Duodenal mucosa (tissue), 2 donors: ENCODE measurements at regions not wholly inside any gene's neighbourhood (a gene's known extent, or its start where the extent isn't known, plus 50 kb on each side); places are given as distances from the start of the nearest gene placed in this dataset.
"Not testable (repeated sequence)": the region's sequence is repeated elsewhere in the genome, so short reads cannot be mapped to it uniquely, and the experiment has no call there.

Experiments
- H3K27ac ChIP-seq: one replicate; pipeline ENCODE4 v1.7.0; 2013; ENCODE audit warnings: low read depth, low read length
- H3K27me3 ChIP-seq, 2 donors: one replicate each; pipeline ENCODE4 v1.7.0; 2013; ENCODE audit warnings: low read length in 2 of 2, control low read depth in 1 of 2; ENCODE audit not compliant: insufficient read depth in 2 of 2, control insufficient read depth in 1 of 2
- H3K36me3 ChIP-seq, 2 donors: one replicate each; pipeline ENCODE4 v1.7.0; 2013; ENCODE audit warnings: low read length in 2 of 2, control low read depth in 1 of 2; ENCODE audit not compliant: insufficient read depth in 2 of 2, control insufficient read depth in 1 of 2
- H3K4me1 ChIP-seq, 2 donors: one replicate each; pipeline ENCODE4 v1.7.0; 2013; ENCODE audit warnings: low read length in 2 of 2, control low read depth in 1 of 2; ENCODE audit not compliant: insufficient read depth in 2 of 2, control insufficient read depth in 1 of 2
- H3K4me3 ChIP-seq, 2 donors: one replicate each; pipeline ENCODE4 v1.7.0; 2013; ENCODE audit warnings: low read length in 2 of 2, low read depth in 1 of 2
- H3K9ac ChIP-seq, 2 donors: one replicate each; pipeline ENCODE4 v1.7.0; 2013; ENCODE audit warnings: low read length in 2 of 2, low read depth in 1 of 2
- H3K9me3 ChIP-seq, 2 donors: one replicate each; pipeline ENCODE4 v1.7.0; 2013; ENCODE audit warnings: low read length in 2 of 2, control low read depth in 1 of 2; ENCODE audit not compliant: control insufficient read depth in 1 of 2

GRCh38 chr2:216936954-216937357 lies 77.1 kb upstream of the TNP1 start:
- H3K9me3 ChIP-seq = no peaks in the 10 kb centered on the region
- H3K4me1 ChIP-seq = no peaks in the 10 kb centered on the region
- no peak overlapping the region for H3K27ac ChIP-seq
- no peaks in the 10 kb centered on the region for H3K36me3 ChIP-seq
- H3K4me3 ChIP-seq = no peak overlapping the region
- no peaks in the 10 kb centered on the region for H3K27me3 ChIP-seq
- H3K9ac ChIP-seq = no peak overlapping the region

- Histone ChIP-seq H3K27ac (no peak overlapping the region), H3K4me1 (no peaks in the 10 kb centered on the region), H3K9ac (no peak overlapping the region), H3K9me3 (no peaks in the 10 kb centered on the region), H3K4me3 (no peak overlapping the region), H3K36me3 (no peaks in the 10 kb centered on the region), H3K27me3 (no peaks in the 10 kb centered on the region)
These were observed 74.8 kb upstream of the TNP1 start for GRCh38 chr2:216934623-216935022.

GRCh38 chr2:216934151-216934550 lies 74.3 kb upstream of the TNP1 start:
- H3K4me1 ChIP-seq = no peaks in the 10 kb centered on the region
- no peaks in the 10 kb centered on the region for H3K36me3 ChIP-seq
- H3K27me3 ChIP-seq = no peaks in the 10 kb centered on the region
- H3K4me3 ChIP-seq = no peak overlapping the region
- no peak overlapping the region for H3K27ac ChIP-seq
- H3K9me3 ChIP-seq = no peaks in the 10 kb centered on the region
- no peak overlapping the region for H3K9ac ChIP-seq

- Histone ChIP-seq H3K4me1 (no peaks in the 10 kb centered on the region), H3K36me3 (no peaks in the 10 kb centered on the region), H3K9me3 (no peaks in the 10 kb centered on the region), H3K9ac (no peak overlapping the region), H3K27ac (no peak overlapping the region), H3K27me3 (no peaks in the 10 kb centered on the region), H3K4me3 (no peak overlapping the region)
These were observed 73.1 kb upstream of the TNP1 start for GRCh38 chr2:216932863-216933548.

GRCh38 chr2:216932113-216932862 lies 72.4 kb upstream of the TNP1 start:
- no peaks in the 10 kb centered on the region for H3K4me1 ChIP-seq
- H3K9me3 ChIP-seq = no peaks in the 10 kb centered on the region
- H3K4me3 ChIP-seq = no peak overlapping the region
- no peaks in the 10 kb centered on the region for H3K27me3 ChIP-seq
- H3K9ac ChIP-seq = no peak overlapping the region
- H3K36me3 ChIP-seq = no peaks in the 10 kb centered on the region
- no peak overlapping the region for H3K27ac ChIP-seq

GRCh38 chr2:216930716-216931115 lies 70.9 kb upstream of the TNP1 start:
- no peaks in the 10 kb centered on the region for H3K36me3 ChIP-seq
- H3K9me3 ChIP-seq = no peaks in the 10 kb centered on the region
- H3K4me1 ChIP-seq = no peaks in the 10 kb centered on the region
- no peak overlapping the region for H3K27ac ChIP-seq
- H3K9ac ChIP-seq = no peak overlapping the region
- no peak overlapping the region for H3K4me3 ChIP-seq
- no peaks in the 10 kb centered on the region for H3K27me3 ChIP-seq

DNA sequence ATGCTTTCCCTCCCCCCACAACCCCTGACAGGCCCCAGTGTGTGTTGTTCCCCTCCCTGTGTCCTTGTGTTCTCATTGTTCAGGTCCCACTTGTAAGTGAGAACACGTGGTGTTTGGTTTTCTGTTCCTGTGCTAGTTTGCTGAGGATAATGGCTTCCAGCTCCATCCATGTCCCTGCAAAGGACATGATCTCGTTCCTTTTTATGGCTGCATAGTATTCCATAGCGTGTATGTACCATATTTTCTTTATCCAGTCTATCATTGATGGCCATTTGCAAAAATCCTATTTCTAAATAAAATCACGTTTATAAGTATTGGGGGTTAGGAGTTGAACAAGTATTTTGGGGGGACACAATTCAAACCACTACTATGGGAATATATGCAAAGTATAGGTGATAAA lies 69.5 kb upstream of the TNP1 start:
- H3K27ac ChIP-seq, H3K27me3 ChIP-seq, H3K36me3 ChIP-seq, H3K4me1 ChIP-seq, H3K9me3 ChIP-seq, H3K9ac ChIP-seq, H3K4me3 ChIP-seq: not testable (repeated sequence)

DNA sequence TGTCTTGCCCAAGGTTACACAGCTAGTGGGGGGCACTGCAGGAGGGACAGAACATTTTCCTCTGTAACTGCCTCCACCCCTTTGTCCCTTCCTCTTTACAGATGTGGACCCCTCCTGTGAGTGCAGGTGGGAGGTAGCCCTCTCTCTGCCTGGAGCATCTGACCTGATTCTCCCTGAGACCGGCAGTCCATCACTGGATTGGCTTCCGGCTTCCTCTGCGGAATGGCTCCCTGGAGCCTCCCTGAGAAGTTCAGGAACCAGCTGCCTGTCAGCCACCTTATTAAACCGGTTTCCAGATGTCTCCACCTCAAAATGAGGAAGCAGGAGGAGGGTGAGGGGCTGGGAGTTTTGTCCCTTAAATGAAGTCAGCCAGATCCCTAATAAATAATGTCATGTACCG lies 67.3 kb upstream of the TNP1 start:
- Histone ChIP-seq H3K4me3 (no peak overlapping the region), H3K36me3 (no peaks in the 10 kb centered on the region), H3K27me3 (no peaks in the 10 kb centered on the region), H3K9me3 (no peaks in the 10 kb centered on the region), H3K9ac (no peak overlapping the region), H3K4me1 (no peaks in the 10 kb centered on the region), H3K27ac (no peak overlapping the region)

- Histone ChIP-seq H3K4me1 (no peaks in the 10 kb centered on the region), H3K4me3 (no peak overlapping the region), H3K9ac (no peak overlapping the region), H3K36me3 (no peaks in the 10 kb centered on the region), H3K27me3 (no peaks in the 10 kb centered on the region), H3K27ac (no peak overlapping the region), H3K9me3 (no peaks in the 10 kb centered on the region)
These were observed 65.9 kb upstream of the TNP1 start for GRCh38 chr2:216925636-216926366.

GRCh38 chr2:216925006-216925405 lies 65.1 kb upstream of the TNP1 start:
- Histone ChIP-seq H3K9ac (no peak overlapping the region), H3K27me3 (no peaks in the 10 kb centered on the region), H3K9me3 (no peaks in the 10 kb centered on the region), H3K27ac (no peak overlapping the region), H3K4me3 (no peak overlapping the region), H3K36me3 (no peaks in the 10 kb centered on the region), H3K4me1 (no peaks in the 10 kb centered on the region)
